ENCODE measurements at regions not wholly inside any gene's neighbourhood (a gene's known extent, or its start where the extent isn't known, plus 50 kb on each side); places are given as distances from the start of the nearest gene placed in this dataset.

DNA sequence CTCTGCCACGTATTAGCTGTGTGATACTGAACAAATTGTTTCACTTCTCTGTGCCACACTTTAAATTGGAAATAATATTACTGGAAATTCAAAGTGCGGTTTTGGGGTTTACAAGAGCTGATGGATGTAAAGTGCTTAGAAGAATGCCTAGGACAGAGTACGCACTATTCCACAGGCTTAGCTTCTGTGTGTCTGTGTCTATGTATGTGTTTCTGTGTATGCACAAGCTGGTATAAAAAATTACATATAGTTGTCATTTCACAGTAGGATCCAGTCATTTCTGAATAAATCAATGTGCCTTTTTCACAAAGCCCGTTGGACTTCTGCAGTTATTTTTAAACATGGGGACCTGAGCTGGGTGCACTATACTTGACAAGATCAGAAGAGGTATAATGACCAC, 370.4 kb downstream of the TUSC7 start:
- no peak for DNase-seq (ENCODE audit: low read depth)

DNA sequence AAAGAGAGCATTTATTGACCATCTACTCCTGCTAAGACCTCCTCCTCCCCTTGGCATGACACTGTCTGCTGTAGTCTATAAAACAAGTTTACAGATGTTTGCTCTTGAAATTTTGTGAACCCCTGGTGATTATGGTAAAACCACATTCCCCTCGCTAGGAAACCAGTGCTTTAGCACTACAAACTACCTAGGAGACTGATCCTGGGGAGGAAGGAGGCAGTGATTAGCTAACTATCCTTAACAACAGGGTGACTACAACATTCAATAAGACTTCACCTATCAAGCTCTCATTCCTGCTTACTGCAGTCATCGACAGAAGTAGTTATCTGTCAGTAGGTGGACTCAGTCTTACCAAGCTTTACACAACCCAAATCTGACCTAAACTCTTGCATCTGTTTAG, 371.3 kb downstream of the TUSC7 start:
- no peak for DNase-seq (ENCODE audit: low read depth)

DNA sequence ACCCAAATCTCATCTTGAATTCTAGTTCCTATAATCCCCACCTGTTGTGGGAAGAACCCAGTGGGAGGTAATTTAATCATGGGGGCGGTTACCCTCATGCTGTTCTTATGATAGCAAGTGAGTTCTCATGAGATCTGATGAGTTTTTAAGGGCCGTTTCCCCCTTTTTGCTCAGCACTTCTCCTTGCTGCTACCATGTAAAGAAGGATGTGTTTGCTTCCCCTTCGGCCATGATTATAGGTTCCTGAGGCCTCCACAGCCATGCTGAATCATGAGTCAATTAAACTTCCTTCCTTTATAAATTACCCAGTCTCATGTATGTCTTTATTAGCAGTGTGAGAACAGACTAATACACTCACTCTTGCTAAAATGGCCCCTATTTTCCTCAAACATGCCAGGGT, 374.7 kb downstream of the TUSC7 start:
- DNase-seq (ENCODE audit: low read depth) = no peak

DNA sequence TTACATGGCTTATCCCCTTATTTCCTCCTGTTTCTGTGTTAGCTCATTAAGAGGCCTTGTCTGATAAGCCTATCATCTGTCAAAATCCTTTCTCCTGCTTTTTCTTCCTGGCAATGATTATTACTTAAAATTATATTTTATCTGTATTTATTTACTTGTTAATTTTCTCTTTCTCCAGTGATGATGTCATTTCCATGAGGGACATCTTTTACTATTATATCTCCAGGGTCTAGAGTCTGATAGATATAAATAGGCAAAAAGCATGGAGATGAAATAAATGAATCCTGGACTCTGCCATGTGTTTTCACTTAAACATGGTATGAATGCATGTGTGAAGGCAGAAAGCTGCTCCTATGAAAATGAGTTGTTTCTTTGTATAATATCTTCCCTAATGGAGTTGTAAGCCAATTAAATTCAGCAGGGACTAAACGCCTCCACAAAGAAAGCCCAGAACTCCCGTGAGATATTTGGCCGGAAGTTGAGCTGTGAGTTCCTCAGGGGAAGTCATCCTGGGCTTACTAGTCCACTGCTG, 375.2 kb downstream of the TUSC7 start:
- no peak for DNase-seq (ENCODE audit: low read depth)

DNA sequence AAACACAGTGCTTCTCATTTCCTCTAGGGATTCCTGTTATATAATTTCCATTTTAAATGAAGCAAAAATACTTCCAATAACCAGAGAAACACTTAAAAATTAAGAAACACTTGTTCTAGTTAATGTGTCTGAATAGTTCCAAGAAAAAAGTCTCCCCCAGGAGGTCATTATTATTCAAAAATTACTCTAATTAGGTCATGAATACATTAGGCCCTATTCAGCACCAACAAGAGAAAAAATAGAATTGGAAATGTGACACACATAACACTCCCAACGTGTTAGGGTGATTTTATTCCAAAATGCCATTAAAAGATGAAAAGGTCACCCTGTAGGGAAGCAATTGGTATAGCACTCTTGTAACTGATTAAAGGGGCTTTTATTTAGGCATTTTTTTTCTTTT, 382.1 kb downstream of the TUSC7 start:
- no peak for DNase-seq (ENCODE audit: low read depth)

DNA sequence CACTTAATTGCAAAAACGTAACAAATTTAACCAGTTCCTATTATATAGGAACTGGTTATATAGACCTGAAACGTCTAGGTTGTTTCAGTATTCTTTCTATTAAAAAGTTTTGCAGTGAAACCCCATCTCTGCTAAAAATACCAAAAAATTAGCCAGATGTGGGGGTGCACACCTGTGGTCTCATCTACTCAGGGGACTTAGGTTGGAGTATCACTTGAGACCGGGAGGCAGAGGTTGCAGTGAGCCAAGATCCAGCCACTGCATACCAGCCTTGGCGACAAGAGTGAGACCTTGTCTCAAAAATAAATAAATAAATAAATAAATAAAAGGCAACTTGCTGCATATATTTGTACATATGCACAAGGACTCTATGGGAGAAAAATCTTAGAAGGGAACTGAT, 387.0 kb downstream of the TUSC7 start:
- DNase-seq (ENCODE audit: low read depth) = no peak

DNA sequence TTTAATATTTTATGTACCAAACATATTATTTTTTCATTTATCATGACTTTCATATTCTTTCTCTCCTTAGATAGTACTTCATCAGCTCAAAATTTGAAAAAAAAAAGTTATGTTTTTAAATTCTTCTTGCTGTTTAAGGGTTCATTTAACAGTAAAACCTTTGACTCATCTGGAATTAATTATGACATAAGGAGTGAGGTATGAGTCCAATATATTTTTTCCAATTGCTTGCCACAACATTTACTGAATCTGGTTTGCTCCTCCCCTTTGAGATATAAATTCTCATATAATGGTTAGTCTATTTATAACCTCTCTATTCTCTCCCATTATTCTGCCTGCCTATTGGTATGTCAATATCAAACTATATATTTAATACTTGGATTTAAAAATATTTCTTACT, 387.8 kb downstream of the TUSC7 start:
- no peak for DNase-seq (ENCODE audit: low read depth)

DNA sequence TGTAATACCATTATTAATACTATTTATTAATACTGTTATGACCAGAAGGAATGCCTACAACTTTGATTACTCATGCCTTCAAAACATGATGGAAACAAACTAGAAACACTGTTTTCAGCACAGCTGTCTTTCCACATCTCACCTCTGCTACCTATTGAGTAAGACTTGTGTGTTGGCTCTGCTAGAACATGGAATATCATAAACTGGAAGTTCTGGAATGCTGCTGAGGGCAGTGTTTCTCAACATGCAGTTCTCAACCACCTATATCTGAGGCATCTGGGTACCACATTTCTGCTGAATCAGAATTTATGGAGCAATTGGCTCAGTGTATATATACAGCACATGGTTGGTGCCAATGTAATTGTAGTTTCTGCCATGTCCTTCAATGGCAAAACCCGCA, 392.1 kb downstream of the TUSC7 start:
- no peak for DNase-seq (ENCODE audit: low read depth)

DNA sequence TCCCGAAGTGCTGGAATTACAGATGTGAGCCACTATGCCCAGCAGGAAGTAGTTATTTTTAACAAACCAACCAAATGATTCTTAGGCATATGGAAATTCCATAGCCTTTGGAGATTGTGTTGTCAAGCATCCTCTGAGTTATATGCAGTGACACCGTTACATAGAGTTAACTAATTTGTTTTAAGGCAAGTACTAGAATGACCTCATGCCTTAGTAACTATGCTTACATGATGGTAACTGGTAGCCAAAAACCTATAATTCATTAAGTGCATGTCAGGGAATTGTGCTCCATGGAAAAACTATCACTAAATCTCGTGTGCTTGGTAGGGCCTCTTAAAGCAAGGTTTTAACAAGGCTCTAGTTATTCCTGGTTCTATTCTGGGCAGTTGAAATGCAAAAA, 392.8 kb downstream of the TUSC7 start:
- no peak for DNase-seq (ENCODE audit: low read depth)

DNA sequence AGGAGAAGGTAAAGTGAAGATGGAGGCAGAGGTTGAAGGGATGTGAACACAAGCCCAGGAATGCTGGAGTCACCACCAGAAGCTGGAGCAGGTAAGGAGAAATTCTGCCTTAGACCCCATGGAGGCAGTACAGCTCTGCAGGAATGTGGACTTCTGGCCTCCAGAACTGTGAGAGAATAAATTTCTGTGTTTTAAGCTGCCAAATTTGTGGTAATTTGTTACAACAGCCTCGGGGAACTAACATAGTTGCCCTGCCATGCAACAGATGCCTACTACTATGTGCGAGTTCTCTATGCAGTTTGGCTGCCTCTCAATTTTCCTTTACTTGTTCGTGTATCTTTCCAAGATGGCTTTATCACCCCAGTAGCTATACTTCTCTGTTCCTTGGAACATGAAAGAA, 394.1 kb downstream of the TUSC7 start:
- DNase-seq (ENCODE audit: low read depth) = no peak

DNA sequence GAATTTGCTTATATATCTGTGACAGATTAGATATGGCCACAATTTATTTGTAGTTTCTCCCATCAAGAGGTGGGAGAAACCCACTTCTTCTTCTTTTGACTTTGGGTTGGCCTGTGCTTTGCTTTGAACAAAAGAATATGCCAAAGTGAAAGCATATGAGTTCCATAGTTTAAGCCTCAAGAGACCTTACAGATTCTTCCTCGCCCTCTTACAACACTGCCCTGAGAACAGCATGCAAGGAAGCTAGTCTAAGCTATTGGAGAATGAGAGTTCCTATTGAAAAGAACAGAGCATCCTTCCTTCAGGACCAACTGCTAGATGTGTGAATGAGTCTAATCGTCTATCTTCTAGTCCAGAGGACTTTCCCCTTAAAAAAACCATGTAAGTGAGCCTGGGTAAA, 394.8 kb downstream of the TUSC7 start:
- DNase-seq (ENCODE audit: low read depth) = no peak

DNA sequence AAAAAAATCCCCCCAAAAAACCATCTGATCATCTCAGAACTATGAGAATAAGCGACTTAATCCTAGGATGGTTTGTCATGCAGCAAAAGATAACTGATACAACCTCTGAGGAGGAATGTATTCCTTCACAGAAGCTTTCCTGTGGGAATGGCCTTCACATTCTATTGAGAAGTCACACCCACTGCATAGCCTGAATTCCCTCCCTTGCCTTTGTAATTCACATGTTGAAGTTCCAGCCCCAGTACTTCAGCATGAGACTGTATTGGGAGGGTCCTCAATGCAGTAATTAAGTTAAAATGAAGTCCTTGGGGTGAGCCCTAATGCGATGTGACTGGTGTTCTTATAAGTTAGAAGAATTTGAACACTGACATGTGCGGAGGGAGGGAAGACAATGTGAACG, 395.2 kb downstream of the TUSC7 start:
- DNase-seq (ENCODE audit: low read depth) = no peak

DNA sequence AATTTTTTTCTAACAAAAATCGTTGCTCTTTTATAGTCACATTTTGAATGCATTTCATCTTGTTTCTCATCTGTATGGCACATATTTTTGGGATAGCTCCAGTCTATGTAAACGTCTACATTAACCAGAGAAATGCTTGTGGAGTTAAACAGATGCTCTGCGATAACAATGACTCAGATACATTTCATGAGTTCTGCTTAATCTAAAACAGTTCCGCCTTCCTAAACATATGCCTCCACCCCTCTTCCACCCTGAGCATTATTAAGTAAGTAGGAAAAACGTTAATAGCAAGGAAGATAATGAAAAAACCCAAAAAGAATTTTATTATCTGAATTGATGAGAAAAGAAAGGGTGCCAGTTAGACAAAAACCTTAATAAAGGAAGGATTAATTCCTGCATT, 396.1 kb downstream of the TUSC7 start:
- DNase-seq (ENCODE audit: low read depth) = no peak

DNA sequence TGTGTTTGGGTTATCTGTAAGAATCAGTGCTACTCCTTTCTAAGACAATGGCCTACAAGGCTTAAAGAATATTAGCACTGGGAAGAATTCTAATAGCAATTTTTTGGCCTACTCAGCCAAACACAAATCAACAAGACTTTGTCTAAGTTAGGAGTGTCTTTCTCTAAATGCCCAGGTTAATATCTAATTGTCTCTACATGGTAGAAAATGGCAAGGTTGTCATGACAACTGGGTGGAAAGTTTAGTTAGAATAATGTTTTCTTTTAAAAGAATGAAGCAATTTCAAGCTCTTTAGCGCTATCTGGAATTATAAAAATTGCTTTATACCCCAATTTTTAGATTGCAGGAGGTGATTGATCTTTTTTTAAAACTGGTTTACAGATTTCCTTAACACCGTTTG, 396.8 kb downstream of the TUSC7 start:
- DNase-seq (ENCODE audit: low read depth) = no peak

DNA sequence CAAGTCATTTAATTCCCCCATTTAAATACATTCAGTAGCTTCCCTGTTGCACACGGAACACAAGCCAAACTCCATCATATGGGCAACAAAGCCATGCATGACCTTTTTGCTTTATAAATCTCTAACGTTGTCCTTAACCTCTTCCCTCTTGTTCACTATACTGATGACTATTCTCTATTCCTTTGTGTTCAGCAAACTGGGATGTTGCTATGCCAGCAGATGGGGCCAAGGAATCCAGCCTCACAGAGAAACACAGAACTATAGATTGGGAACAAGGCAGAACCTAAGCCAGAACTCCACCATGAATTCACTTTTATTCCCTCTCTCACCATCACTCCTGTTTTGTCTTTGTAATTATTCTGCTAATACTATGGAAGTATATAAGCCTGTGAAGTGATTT, 398.4 kb downstream of the TUSC7 start:
- no peak for DNase-seq (ENCODE audit: low read depth)

DNA sequence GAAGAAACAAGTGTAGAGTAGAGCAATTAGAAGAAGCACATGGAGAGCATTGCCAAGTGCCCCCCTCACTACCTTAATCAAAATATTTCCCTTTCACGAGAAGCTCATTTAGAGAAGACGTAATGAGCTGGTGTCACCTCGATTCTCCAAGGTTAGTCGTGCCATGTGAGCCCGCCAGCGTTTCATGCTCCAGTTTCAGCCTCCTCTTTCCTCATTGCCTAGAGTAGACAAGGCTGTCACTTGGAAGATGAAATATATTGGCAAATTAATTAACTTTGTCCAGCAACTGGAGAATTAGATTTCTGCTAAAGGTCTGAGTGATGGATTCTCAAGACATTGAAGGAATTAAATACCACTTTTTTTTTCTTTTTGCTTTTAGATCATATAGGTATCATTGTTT, 399.6 kb downstream of the TUSC7 start:
- DNase-seq (ENCODE audit: low read depth) = no peak

DNA sequence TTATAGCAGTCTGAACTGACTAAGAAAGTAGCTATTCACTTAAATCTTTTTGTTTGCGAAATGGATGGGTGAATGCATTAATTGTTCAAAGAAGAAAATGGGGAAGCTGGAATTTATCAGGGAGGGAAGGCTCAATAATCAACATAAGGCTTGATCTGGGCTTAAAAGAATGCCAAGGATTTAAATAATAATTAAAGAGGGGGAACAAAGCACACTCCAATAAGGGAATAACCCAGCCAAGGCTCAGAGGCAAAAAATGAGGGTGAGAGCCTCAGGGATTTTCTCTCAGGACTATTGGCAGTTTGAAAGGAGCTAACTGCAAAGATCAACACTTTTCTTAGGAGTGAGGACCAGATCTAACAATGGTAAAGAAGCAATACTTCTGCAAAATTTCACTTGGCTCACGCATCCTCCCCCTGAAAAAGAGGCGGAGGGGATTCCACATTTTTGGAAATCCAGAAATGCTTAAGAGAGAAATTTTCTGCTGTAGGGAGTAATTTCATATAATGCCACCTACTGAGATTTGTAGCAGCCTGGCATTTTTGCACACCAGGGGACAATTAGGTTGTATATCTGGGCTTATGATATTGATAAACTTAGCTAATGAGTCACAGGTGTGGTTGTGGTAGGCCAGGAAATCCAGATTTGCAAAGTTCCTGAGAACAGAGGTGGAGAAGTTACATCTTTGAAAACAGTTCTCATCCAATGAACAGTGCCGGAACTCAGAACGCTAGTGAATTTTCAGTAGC, 405.1 kb downstream of the TUSC7 start:
- DNase-seq (ENCODE audit: low read depth) = no peak

DNA sequence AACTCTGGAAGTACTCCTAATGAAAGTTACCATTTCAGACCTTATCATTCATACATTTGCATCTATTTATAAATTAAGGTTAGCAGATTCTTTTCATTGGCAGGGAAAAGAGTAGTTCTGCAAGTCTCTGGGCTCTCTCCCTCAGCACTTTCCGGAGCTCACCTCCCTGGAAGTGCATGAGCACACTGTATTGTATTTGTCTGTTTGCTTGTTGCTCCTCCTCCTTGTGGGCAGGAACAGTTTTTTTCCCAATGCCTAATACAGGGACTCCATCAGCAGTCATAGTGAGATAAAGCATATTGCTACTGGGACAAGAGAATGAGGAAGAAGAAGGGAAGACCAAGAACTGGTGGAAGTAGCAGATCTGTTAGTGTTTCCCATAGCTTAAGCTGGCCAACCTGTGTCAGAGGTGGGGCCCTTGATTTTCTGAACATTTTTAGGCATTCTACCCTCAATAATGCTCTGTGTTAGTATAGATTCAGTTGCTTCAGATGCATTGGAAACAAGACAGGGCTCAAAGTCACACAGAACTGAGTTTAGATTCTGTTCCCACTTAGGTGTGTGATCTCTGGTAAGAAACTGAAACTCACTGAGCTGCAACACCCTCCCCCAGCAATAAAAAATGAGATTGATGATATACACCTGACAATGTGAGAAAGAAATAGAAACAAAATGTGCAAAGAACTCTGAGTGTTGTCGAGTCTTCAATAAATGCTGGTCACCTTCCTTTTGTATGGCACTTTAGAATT, 407.8 kb downstream of the TUSC7 start:
- DNase-seq (ENCODE audit: low read depth) = no peak

DNA sequence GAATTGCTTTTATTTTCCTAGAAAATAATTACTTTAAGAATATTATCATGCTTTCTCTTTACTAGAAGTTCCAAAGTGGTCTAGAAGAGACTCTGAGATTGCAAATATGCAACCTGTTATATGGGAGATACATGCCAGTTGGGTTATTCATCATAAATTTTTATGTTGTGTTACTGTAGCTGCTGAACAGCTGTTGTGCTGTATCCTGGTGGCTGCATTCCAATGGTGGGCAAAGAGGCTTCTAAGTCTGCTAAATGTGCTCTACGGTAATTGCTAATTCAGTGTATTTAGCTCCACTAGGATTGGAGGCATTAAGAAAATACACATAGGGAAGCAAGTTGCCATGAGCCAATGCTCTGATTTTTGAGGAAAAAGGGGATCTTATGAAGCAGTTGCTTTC, 409.0 kb downstream of the TUSC7 start:
- no peak for DNase-seq (ENCODE audit: low read depth)

DNA sequence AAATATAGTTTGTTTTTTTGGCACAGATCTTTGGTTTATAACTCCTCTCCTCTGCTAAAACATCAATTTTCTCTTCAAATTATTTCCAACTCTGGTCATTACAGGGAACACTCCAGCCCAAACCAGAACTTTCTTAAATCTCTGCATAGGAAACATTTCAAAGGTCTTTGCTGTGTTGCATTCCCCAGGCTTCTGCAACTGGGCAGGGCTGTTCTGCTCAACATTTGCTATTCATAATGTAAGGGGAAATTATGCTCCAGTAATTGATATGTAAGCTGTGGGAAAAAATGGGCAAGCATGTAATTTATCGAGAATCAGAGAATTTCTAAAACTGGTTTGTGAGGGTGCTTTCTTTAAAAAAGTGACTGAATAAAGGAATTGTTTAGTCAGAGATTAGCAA, 410.4 kb downstream of the TUSC7 start:
- no peak for DNase-seq (ENCODE audit: low read depth)

DNA sequence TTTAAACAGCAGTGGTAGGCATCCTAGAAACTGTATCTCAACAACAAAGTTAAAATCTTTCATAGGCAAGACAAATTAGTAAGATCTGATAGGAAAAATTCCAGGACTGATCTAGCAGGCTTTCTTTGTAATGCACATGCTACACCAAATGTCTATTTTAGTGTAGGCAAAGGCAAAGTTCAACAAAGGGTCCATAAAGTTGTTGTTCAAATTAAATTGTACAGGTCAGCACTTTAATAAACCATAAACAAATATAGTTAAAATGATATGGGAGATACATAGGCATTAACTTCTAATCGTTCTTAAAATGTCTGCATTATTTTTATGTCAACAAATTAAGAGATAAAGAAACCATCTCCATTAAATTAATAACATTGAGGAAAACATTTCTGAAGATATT, 413.0 kb downstream of the TUSC7 start:
- no peak for DNase-seq (ENCODE audit: low read depth)

DNA sequence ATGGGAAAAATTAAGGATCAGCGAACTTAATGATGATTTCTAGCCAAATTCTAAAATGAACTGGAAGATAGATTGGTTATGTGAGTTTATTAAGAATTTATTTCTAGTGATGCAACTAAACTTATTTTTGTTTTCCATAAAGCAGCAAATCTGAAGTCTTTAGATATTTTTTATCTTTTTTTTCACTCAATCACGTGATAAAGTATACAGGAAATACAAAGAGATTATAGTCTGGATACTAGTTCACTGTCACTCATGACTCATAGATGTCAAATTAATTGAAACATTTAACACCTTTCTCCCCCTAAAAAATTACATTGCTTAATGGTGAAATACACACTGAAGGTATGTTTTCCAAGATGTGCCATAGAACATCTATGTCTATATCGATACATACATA, 416.9 kb downstream of the TUSC7 start:
- no peak for DNase-seq (ENCODE audit: low read depth)

DNA sequence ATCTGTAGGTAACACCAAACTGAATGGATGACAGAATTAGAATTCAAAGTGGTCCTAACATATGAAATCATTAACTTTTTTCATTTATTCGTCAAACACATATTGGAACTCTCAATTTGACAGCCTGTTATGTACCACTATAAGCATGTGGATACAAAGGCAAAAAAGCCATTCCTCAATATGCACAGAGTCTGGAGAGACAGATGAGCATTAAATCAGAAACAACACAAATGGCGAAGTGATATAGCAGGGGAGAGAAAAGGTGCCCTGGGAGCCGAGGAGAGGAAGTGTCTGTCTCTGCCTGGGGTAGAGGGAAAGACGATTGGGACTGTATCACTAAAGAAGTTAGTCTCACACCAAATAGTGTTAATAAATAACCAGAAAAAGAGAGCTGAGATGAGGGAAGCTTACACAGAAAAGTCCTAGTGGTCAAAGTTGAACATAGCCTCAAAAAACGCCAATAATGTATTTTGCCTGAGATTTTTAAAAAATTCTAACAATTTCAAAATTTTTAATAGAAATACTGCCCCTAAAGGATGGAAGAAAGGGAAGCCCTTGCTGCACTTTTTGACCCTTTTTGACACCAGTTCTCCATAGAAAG, 417.5 kb downstream of the TUSC7 start:
- no peak for DNase-seq (ENCODE audit: low read depth)

Measured in activated T-helper 9 cell treated with anti-CD3 and anti-CD28 coated beads, Interleukin-2, amount 50 U/mL, for 16 hours (primary cell).